Tibial artery (tissue), 4 donors: ENCODE measurements at regions not wholly inside any gene's neighbourhood (a gene's known extent, or its start where the extent isn't known, plus 50 kb on each side); places are given as distances from the start of the nearest gene placed in this dataset.

Source experiments
- DNase-seq, 2 donors: peaks; one replicate each; pipeline ENCODE4 v3.0.0-alpha.2; 2019
- H3K27ac ChIP-seq, 2 donors: fragments of 200-600 bp; sonication (generic) in 1 of 2; 1 replicate in 1 of 2; 2 replicates in 1 of 2; pipeline ENCODE4 v1.5.1; 2018 to 2019; ENCODE audit warnings: mild to moderate bottlenecking in 1 of 2
- H3K27me3 ChIP-seq, 2 donors: fragments of 200-600 bp; sonication (generic) in 1 of 2; one replicate each; pipeline versions ENCODE4 v1.5.1 to v1.6.0; 2016 to 2019
- H3K36me3 ChIP-seq, 3 donors: fragments of 200-600 bp; sonication (generic) in 2 of 3; one replicate each; pipeline ENCODE4 v1.5.1; 2016 to 2019; ENCODE audit warnings: mild to moderate bottlenecking in 2 of 3
- H3K4me1 ChIP-seq, 4 donors: fragments of 200-600 bp; sonication (generic) in 2 of 4; 1 replicate in 3 of 4; 2 replicates in 1 of 4; pipeline ENCODE4 v1.5.1; 2016 to 2019
- H3K4me3 ChIP-seq, 2 donors: fragments of 200-600 bp; sonication (generic) in 1 of 2; 1 replicate in 1 of 2; 2 replicates in 1 of 2; pipeline ENCODE4 v1.5.1; 2018 to 2019; ENCODE audit warnings: mild to moderate bottlenecking in 2 of 2
- H3K9me3 ChIP-seq, 3 donors: fragments of 200-600 bp; sonication (generic) in 1 of 3; one replicate each; pipeline ENCODE4 v1.5.1; 2016 to 2019
- CTCF ChIP-seq, 2 experiments: fragments of 200-600 bp in 1 of 2; fragments of 450-650 bp in 1 of 2; IDR thresholded peaks; one replicate each; pipeline ENCODE4 v1.5.1; 2017 to 2019; ENCODE audit warnings: antibody characterized with exemption in 2 of 2, mild to moderate bottlenecking in 1 of 2, moderate library complexity in 1 of 2
- intact Hi-C: fragments of 100-400 bp; cut with DNase I; formaldehyde crosslinking; loops from one replicate; pipeline ENCODE4 v1.15.0; 2023; ENCODE audit warnings: low total_unique reads

GRCh38 chr11:33622186-33622585 lies 78.4 kb downstream of the C11orf91 start:
- Histone ChIP-seq H3K9me3 (no peaks in the 10 kb centered on the region), H3K27ac (no peak overlapping the region), H3K4me1 (peaks cover 0 to 6% (median 0%) of the 10 kb centered on the region in 4 donors), H3K4me3 (no peak overlapping the region), H3K36me3 (no peaks in the 10 kb centered on the region), H3K27me3 (no peaks in the 10 kb centered on the region)
- TF ChIP-seq CTCF (IDR thresholded peaks at IDR 0.05), result no peak
- intact Hi-C loops, result no loop called here
- DNase-seq, result no peak

- no peak for TF ChIP-seq CTCF (IDR thresholded peaks at IDR 0.05)
- DNase-seq, result no peak
- no peaks in the 10 kb centered on the region for H3K9me3 ChIP-seq
- H3K36me3 ChIP-seq, result no peaks in the 10 kb centered on the region
- H3K4me3 ChIP-seq, result no peak overlapping the region
- peaks cover 0 to 3% of the 10 kb centered on the region in 2 donors for H3K27me3 ChIP-seq
- intact Hi-C loops, result no loop called here
- peaks cover 0 to 6% (median 0%) of the 10 kb centered on the region in 4 donors for H3K4me1 ChIP-seq
- no peak overlapping the region for H3K27ac ChIP-seq
Observed at GRCh38 chr11:33620423-33621171, 80.0 kb downstream of the C11orf91 start.

GRCh38 chr11:33618956-33619355 lies 81.7 kb downstream of the C11orf91 start:
- Histone ChIP-seq H3K27me3 (peaks cover 0 to 3% of the 10 kb centered on the region in 2 donors), H3K27ac (no peak overlapping the region), H3K36me3 (no peaks in the 10 kb centered on the region), H3K9me3 (no peaks in the 10 kb centered on the region), H3K4me3 (no peak overlapping the region), H3K4me1 (peaks cover 0 to 6% (median 0%) of the 10 kb centered on the region in 4 donors)
- no peak for TF ChIP-seq CTCF (IDR thresholded peaks at IDR 0.05)
- intact Hi-C loops, result no loop called here
- DNase-seq, result no peak

- Histone ChIP-seq H3K27ac (no peak overlapping the region), H3K9me3 (no peaks in the 10 kb centered on the region), H3K4me1 (peaks cover 0 to 6% (median 0%) of the 10 kb centered on the region in 4 donors), H3K27me3 (peaks cover 0 to 3% of the 10 kb centered on the region in 2 donors), H3K4me3 (no peak overlapping the region), H3K36me3 (no peaks in the 10 kb centered on the region)
- TF ChIP-seq CTCF (IDR thresholded peaks at IDR 0.05), result no peak
- intact Hi-C loops, result no loop called here
- DNase-seq, result no peak
Observed at GRCh38 chr11:33618351-33618710, 82.3 kb downstream of the C11orf91 start.

GRCh38 chr11:33617672-33618350 lies 82.8 kb downstream of the C11orf91 start:
- DNase-seq, result no peak
- Histone ChIP-seq H3K27me3 (peaks cover 0 to 3% of the 10 kb centered on the region in 2 donors), H3K4me3 (no peak overlapping the region), H3K36me3 (no peaks in the 10 kb centered on the region), H3K4me1 (peaks cover 0 to 6% (median 0%) of the 10 kb centered on the region in 4 donors), H3K9me3 (no peaks in the 10 kb centered on the region), H3K27ac (no peak overlapping the region)
- TF ChIP-seq CTCF (IDR thresholded peaks at IDR 0.05), result no peak
- intact Hi-C loops, result no loop called here
